ENCODE measurements at regions not wholly inside any gene's neighbourhood (a gene's known extent, or its start where the extent isn't known, plus 50 kb on each side); places are given as distances from the start of the nearest gene placed in this dataset.
"Not testable (repeated sequence)": the region's sequence is repeated elsewhere in the genome, so short reads cannot be mapped to it uniquely, and the experiment has no call there.

DNA sequence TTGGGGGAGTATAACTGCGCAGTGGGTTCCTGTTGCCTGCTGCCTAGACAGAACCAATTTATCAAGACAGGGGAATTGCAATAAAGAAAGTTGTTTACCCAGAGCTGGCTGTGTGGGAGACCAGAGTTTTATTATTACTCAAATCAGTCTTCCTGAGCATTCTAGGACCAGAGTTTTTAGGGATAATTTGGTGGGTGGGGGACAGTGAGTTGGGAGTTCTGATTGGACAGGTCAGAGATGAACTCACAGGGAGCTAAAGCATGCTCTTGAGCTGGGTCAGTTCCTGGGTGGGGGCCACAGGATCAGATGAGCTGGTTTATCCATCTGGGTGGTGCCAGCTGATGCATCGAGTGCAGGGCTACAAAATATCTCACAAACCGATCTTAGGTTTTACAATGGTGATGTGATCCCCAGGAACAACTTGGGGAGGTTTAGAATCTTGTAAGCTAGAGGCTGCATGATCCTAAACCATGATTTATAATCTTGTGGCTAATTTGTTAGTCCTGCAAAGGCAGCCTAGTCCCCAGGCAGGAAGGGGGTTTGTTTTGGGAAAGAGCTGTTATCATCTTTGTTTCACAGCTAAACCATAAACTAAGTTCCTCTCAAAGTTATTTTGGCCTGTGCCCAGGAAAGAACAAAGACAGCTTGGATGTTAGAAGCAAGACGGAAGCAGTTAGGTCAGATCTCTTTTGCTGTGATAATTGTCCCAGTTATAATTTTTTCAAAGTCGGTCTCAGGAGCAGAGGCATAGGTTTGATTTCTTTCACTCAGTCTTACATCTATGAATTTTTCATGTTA lies 146.8 kb downstream of the PPIAL4G start:
- H2AFZ ChIP-seq (ENCODE audit: low read depth, low read length), result peak overlapping the region; percentile 47
- H3K79me2 ChIP-seq (ENCODE audit: control insufficient read depth, insufficient read depth, low read length); CTCF ChIA-PET (ENCODE audit: low intra/inter-chr PET ratio); H3K4me3 ChIP-seq; ATAC-seq; H4K20me1 ChIP-seq (replicated peaks; ENCODE audit: control insufficient read depth, insufficient read depth, low read length); FAIRE-seq; BruUV-seq (replicated peaks); H3K9ac ChIP-seq (ENCODE audit: insufficient read depth in 1 of 2, low read depth in 2 of 2, low read length in 2 of 2); H3K9me1 ChIP-seq (ENCODE audit: control insufficient read depth, insufficient read depth, low read length); H3K27me3 ChIP-seq (ENCODE audit: control insufficient read depth in 2 of 2, insufficient read depth in 2 of 2, low read length in 2 of 2); H3K36me3 ChIP-seq (ENCODE audit: control insufficient read depth, insufficient read depth, low read length); in situ Hi-C loops (cut with MboI); H3K9me3 ChIP-seq (replicated peaks; ENCODE audit: control insufficient read depth, insufficient read depth, low read depth, low read length); intact Hi-C loops (cut with micrococcal nuclease): not testable (repeated sequence)
- POLR2A ChIA-PET, result interaction anchor here (0.7 to 1.2 kb wide), 3 partner anchors 9 to 73 kb away, joined by 3 to 5 read pairs (median 4); no protein-coding TSS in a partner anchor
- peaks cover 4 to 18% of the 10 kb centered on the region in 2 experiments; a peak in 4 of 5 replicates for H3K4me1 ChIP-seq (replicated peaks in 1 of 2; ENCODE audit: control insufficient read depth in 2 of 2, insufficient read depth in 2 of 2, low read length in 2 of 2)
- H3K4me2 ChIP-seq (ENCODE audit: insufficient read depth, low read length), result peak overlapping the region; percentile 33
- WGBS (ENCODE audit: insufficient coverage, low coverage, missing lambda C conversion rate), result 15% methylated on average over 5 of the region's 5 CpGs
- peak in 1 of 4 experiments; percentile 32 for DNase-seq (ENCODE audit: extremely low read depth in 1 of 4, low spot score in 3 of 4)
- TF ChIP-seq SOX6 (IDR thresholded peaks at IDR 0.05) (peak; percentile 51; the same call in 1 of the 2 replicates), NFIC (IDR thresholded peaks at IDR 0.05) (peak; percentile 35; the same call in 1 of the 2 replicates), ZNF507 (tag; conservative IDR thresholded peaks at IDR 0.05) (peak; percentile 86), ZNF354B (CRISPR knock-in tag; IDR thresholded peaks at IDR 0.05) (peak; percentile 80), HMBOX1 (IDR thresholded peaks at IDR 0.05) (peak; percentile 95)
- 0 out of 3 replicates have a peak overlapping the region, but pooled peaks have one; percentile 20 for H3K27ac ChIP-seq (ENCODE audit: extremely low read depth, low read depth, low read length)

Measured in K562 (cell line).